ENCODE measurements at regions not wholly inside any gene's neighbourhood (a gene's known extent, or its start where the extent isn't known, plus 50 kb on each side); places are given as distances from the start of the nearest gene placed in this dataset.

DNA sequence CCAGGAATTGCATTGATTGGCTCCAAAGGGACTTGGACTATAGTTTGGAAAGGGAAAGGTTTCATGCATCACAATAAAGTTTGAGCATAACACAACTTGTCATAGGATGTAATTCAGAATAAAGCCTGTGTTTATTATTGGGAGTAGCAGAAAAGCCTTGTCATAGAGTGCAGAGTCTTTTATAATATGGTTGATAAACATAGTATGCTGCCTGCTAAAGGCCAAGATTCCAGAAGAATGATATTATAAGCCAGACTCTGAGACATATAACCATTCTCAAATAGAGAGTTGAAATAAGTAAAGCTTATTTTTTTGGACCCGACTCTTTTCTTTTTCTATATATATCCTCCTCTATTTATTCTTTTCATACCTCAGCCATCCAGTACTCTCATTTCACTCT, 207.3 kb downstream of the LRIG3 start:
- H3K27ac ChIP-seq, result no peak overlapping the region
- TF ChIP-seq, protein P1, sequence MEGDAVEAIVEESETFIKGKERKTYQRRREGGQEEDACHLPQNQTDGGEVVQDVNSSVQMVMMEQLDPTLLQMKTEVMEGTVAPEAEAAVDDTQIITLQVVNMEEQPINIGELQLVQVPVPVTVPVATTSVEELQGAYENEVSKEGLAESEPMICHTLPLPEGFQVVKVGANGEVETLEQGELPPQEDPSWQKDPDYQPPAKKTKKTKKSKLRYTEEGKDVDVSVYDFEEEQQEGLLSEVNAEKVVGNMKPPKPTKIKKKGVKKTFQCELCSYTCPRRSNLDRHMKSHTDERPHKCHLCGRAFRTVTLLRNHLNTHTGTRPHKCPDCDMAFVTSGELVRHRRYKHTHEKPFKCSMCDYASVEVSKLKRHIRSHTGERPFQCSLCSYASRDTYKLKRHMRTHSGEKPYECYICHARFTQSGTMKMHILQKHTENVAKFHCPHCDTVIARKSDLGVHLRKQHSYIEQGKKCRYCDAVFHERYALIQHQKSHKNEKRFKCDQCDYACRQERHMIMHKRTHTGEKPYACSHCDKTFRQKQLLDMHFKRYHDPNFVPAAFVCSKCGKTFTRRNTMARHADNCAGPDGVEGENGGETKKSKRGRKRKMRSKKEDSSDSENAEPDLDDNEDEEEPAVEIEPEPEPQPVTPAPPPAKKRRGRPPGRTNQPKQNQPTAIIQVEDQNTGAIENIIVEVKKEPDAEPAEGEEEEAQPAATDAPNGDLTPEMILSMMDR (IDR thresholded peaks at IDR 0.05), result no peak
- TF ChIP-seq ZFX (IDR thresholded peaks at IDR 0.05; ENCODE audit: borderline replicate concordance), result no peak

DNA sequence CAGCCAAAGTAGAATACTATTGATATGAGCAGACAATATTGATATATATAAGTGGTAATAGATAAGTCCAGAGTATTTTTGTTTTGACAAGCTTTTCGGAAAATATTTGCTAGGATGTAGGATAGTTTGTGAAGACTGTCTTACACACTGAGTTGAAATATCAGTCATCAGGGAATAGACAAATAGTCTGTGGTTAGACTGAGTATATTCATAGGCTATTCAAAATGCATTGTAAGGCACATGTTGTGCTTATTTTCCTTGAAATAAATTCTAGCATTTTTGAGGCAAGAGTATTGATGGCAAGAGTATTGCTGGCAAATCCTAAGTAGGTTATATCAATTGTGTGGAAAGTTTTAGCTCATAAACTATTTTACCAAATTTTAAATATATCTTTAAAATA, 201.1 kb downstream of the LRIG3 start:
- TF ChIP-seq, protein P1 (IDR thresholded peaks at IDR 0.05), result no peak
- no peak for TF ChIP-seq ZFX (IDR thresholded peaks at IDR 0.05; ENCODE audit: borderline replicate concordance)
- H3K27ac ChIP-seq, result no peak overlapping the region

DNA sequence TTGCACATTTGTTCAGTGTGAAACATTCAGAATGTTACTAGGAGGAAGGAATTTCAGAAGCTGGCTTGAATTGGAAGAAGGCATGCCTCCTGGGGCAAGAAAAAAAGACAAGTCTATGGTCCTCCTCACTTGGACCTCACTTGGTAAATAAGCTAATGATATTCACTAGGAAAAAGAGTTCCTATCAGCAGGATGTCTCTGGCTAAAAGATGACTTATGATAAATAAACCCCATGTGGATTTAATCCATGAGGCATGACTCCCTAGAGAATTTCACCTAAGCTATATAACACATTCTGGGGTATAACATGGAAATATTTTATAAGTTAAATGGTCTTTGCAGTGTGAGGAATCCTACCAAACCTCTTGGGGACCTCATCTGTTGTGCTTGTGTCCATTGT, 199.9 kb downstream of the LRIG3 start:
- no peak overlapping the region for H3K27ac ChIP-seq
- no peak for TF ChIP-seq ZFX (IDR thresholded peaks at IDR 0.05; ENCODE audit: borderline replicate concordance)
- TF ChIP-seq, protein P1 (IDR thresholded peaks at IDR 0.05), result no peak

DNA sequence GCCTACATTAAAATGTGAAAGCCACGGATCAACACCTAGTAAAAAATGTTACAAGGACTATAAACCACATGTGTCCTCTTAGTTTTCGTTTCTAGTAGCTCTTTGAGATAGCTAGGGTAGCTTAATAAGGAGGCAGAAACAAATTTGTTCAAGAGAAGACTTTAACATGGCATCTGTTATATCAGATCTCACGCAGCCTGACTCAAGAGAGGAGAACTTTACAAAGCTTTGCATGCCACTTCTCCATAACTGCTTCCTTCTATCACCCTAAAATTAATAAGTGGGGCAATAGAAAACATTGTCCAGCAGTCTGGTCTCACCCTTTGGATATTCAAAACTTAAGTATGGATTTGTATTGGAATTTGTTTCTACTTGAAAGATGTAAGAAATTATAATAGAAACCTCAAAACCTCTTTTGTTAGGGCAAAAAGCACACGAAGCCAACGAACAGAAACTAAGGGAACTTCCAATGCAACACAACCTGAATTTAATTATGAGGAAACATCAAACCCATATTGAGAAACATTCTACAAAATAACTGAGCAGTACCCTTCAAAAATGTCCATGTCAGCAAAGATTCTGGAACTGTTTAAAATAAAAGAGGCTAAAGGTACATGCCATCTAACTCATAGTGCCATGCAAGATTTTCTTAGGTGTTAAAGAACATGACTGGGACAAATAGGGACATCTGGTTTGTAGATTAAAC, 194.8 kb downstream of the LRIG3 start:
- no peak for TF ChIP-seq ZFX (IDR thresholded peaks at IDR 0.05; ENCODE audit: borderline replicate concordance)
- TF ChIP-seq, protein P1 (IDR thresholded peaks at IDR 0.05), result no peak

DNA sequence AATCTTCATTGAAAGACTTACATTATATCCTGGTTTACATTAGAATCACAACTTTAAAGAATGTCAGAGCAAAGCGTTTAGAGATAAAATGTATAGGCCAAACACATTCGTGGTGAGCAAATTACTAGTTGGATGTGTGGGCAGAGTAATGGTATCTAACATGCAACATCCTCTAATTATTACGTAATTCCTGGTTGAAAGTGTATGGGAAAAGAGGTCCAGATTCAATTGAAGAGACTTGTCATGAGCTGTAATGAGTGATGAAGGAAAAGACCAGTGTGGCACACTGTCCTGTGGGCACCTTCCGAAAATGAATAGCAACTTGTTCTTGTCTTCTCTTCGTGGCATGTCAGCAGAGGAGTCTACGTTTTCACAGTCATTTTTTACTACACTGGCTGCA, 192.8 kb downstream of the LRIG3 start:
- no peak overlapping the region for H3K27ac ChIP-seq
- no peak for TF ChIP-seq ZFX (IDR thresholded peaks at IDR 0.05; ENCODE audit: borderline replicate concordance)
- TF ChIP-seq, protein P1 (IDR thresholded peaks at IDR 0.05), result no peak

More for the DNA sequence above, 194.8 kb downstream of the LRIG3 start:
- H3K27ac ChIP-seq, result no peak overlapping the region

DNA sequence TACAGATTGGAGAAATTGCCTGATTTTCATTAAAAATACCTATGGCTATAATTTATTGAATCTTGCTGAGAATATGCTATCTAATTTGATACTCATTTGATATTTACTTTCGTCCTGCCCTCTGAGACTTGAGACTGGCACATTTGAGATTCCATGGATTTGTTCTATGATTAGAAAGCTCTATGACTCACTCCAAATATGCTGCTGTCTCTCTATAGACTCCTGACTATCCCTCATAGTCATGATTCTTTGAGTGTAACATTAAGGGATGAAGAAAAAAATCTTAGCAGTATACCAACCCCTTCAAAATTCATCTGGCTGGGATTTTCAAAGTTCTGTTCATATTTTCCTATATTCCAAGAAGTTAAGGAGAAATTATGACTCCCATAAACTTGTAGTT, 191.9 kb downstream of the LRIG3 start:
- TF ChIP-seq ZFX (IDR thresholded peaks at IDR 0.05; ENCODE audit: borderline replicate concordance), result no peak
- TF ChIP-seq, protein P1 (IDR thresholded peaks at IDR 0.05), result no peak
- H3K27ac ChIP-seq, result no peak overlapping the region

DNA sequence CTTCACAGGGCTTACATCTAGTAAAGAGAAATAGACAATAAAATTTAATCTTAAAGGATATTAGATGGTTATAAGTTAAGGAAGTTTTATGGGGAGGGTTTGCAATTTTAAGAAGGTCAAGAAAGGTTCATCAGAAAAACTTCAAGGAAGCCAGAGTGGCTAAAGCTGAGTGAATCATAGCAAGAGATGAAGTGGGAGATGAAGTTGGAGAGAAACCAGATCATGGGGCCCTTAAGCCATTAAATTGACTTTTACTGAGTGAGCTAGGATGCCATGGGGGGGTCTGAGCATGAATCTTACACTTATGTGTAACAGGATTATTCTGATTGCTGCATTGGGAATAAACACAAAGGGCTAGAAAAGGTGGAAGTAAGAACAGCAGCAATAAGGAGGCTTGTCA, 189.2 kb downstream of the LRIG3 start:
- H3K27ac ChIP-seq, result no peak overlapping the region
- TF ChIP-seq, protein P1 (IDR thresholded peaks at IDR 0.05), result no peak
- TF ChIP-seq ZFX (IDR thresholded peaks at IDR 0.05; ENCODE audit: borderline replicate concordance), result no peak
